Keratinocyte (primary cell): ENCODE measurements at regions not wholly inside any gene's neighbourhood (a gene's known extent, or its start where the extent isn't known, plus 50 kb on each side); places are given as distances from the start of the nearest gene placed in this dataset.

ENCODE experiments used
- DNase-seq: peaks from one replicate; pipeline ENCODE4 v3.0.0-alpha.2; 2011; ENCODE audit warnings: low read depth, missing footprints, low spot score
- FAIRE-seq: peaks from 2 replicates; lab custom pipeline; 2011; peaks lifted over from hg19 to GRCh38; lab: Jason Lieb, UNC
- H2AFZ ChIP-seq: 2 replicates; pipeline ENCODE4 v1.6.0; 2012; ENCODE audit warnings: low read length, control low read depth, inconsistent platforms; ENCODE audit not compliant: control insufficient read depth
- H3K27ac ChIP-seq: 2 replicates; pipeline ENCODE4 v1.5.1; 2011; ENCODE audit warnings: low read length; ENCODE audit not compliant: control insufficient read depth, insufficient read depth
- H3K27me3 ChIP-seq: 3 replicates; pipeline ENCODE4 v1.6.0; 2011; ENCODE audit warnings: low read length; ENCODE audit not compliant: control insufficient read depth, insufficient read depth; ENCODE audit errors: extremely low read depth
- H3K36me3 ChIP-seq, 2 experiments: 2 replicates in 1 of 2; 3 replicates in 1 of 2; pipeline ENCODE4 v1.5.1; 2011; ENCODE audit warnings: low read length in 2 of 2, mild to moderate bottlenecking in 1 of 2; ENCODE audit not compliant: control insufficient read depth in 2 of 2, insufficient read depth in 2 of 2; ENCODE audit errors: extremely low read depth in 1 of 2
- H3K4me1 ChIP-seq: 3 replicates; pipeline ENCODE4 v1.5.1; 2011; ENCODE audit warnings: low read length; ENCODE audit not compliant: control insufficient read depth, insufficient read depth; ENCODE audit errors: extremely low read depth
- H3K4me2 ChIP-seq: 3 replicates; pipeline ENCODE4 v1.6.0; 2011; ENCODE audit warnings: low read depth, low read length; ENCODE audit not compliant: control insufficient read depth, insufficient read depth; ENCODE audit errors: extremely low read depth
- H3K4me3 ChIP-seq, 3 experiments: fragments of 200-600 bp in 1 of 3; sonication (generic) in 1 of 3; 2 replicates in 2 of 3; 3 replicates in 1 of 3; pipeline ENCODE4 v1.5.1; 2011 to 2016; ENCODE audit warnings: low read length in 3 of 3, mild to moderate bottlenecking in 3 of 3, control low read depth in 2 of 3, inconsistent platforms in 1 of 3, low read depth in 1 of 3, mixed read lengths in 1 of 3, mixed run types in 1 of 3, moderate library complexity in 1 of 3; ENCODE audit not compliant: control insufficient read depth in 2 of 3, insufficient read depth in 2 of 3; ENCODE audit errors: extremely low read depth in 1 of 3
- H3K79me2 ChIP-seq: 2 replicates; pipeline ENCODE4 v1.6.0; 2012; ENCODE audit warnings: low read length; ENCODE audit not compliant: control insufficient read depth, insufficient read depth
- H3K9ac ChIP-seq: 3 replicates; pipeline ENCODE4 v1.6.0; 2011; ENCODE audit warnings: low read length; ENCODE audit not compliant: control insufficient read depth, insufficient read depth; ENCODE audit errors: extremely low read depth
- H3K9me1 ChIP-seq: 3 replicates; pipeline ENCODE4 v1.6.0; 2011; ENCODE audit warnings: low read length; ENCODE audit not compliant: control insufficient read depth, insufficient read depth; ENCODE audit errors: extremely low read depth
- H3K9me3 ChIP-seq: 2 replicates; pipeline ENCODE4 v1.5.1; 2012; ENCODE audit warnings: low read depth, low read length; ENCODE audit not compliant: control insufficient read depth
- H4K20me1 ChIP-seq: 3 replicates; pipeline ENCODE4 v1.6.0; 2011; ENCODE audit warnings: low read length; ENCODE audit not compliant: control insufficient read depth, insufficient read depth; ENCODE audit errors: extremely low read depth
- EZH2 ChIP-seq: IDR thresholded peaks from one replicate; pipeline ENCODE4 v1.6.1; 2012; ENCODE audit warnings: inconsistent platforms, mild to moderate bottlenecking, low read length, moderate library complexity
- dilution Hi-C: fragments of 300-500 bp; cut with MboI; formaldehyde crosslinking; loops from one replicate; pipeline ENCODE4 v1.7.0; 2020; ENCODE audit warnings: low sequenced_read_pairs; ENCODE audit not compliant: extremely low pct_ligation_motif_present
- TF ChIP-seq, protein P1 (sequence below), 3 experiments: IDR thresholded peaks in 1 of 3; conservative IDR thresholded peaks in 1 of 3; optimal IDR thresholded peaks in 1 of 3; 2 replicates in 2 of 3; 3 replicates in 1 of 3; pipeline versions ENCODE3 to v1.5.1; 2011; ENCODE audit warnings: low read length in 3 of 3, mild to moderate bottlenecking in 3 of 3, moderate library complexity in 2 of 3, control low read depth in 1 of 3, inconsistent platforms in 1 of 3; ENCODE audit not compliant: insufficient read depth in 2 of 3; ENCODE audit errors: extremely low read depth in 1 of 3

DNA sequence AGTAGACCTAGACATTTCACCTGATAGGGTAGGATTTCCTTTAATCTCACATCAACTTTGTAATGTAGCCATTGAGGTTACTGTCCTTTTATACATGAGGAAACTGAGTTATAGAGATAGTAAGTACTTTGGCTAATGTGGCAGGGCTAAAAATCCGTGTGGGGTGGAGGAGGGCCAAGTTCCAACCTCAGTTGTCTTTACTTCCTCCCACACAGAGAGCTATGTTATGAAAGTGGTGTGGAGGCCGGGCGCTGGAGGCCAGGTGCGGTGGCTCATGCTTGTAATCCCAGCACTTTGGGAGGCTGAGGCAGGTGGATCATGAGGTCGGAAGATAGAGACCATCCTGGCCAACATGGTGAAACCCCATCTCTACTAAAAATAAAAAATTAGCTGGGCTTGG lies 173.3 kb downstream of the PALM2AKAP2 start:
- Histone ChIP-seq H3K9me3 (no peaks in the 10 kb centered on the region), H4K20me1 (no peaks in the 10 kb centered on the region), H3K27ac (no peak overlapping the region), H3K79me2 (no peaks in the 10 kb centered on the region), H2AFZ (no peak overlapping the region), H3K36me3 (no peaks in the 10 kb centered on the region), H3K4me1 (no peaks in the 10 kb centered on the region), H3K9me1 (no peaks in the 10 kb centered on the region), H3K4me2 (no peak overlapping the region), H3K9ac (no peak overlapping the region), H3K4me3 (no peak overlapping the region), H3K27me3 (no peaks in the 10 kb centered on the region)
- dilution Hi-C loops = no loop called here
- DNase-seq (no peak), FAIRE-seq (no peak)
- TF ChIP-seq, protein P1, sequence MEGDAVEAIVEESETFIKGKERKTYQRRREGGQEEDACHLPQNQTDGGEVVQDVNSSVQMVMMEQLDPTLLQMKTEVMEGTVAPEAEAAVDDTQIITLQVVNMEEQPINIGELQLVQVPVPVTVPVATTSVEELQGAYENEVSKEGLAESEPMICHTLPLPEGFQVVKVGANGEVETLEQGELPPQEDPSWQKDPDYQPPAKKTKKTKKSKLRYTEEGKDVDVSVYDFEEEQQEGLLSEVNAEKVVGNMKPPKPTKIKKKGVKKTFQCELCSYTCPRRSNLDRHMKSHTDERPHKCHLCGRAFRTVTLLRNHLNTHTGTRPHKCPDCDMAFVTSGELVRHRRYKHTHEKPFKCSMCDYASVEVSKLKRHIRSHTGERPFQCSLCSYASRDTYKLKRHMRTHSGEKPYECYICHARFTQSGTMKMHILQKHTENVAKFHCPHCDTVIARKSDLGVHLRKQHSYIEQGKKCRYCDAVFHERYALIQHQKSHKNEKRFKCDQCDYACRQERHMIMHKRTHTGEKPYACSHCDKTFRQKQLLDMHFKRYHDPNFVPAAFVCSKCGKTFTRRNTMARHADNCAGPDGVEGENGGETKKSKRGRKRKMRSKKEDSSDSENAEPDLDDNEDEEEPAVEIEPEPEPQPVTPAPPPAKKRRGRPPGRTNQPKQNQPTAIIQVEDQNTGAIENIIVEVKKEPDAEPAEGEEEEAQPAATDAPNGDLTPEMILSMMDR (optimal IDR thresholded peaks at IDR 0.05 in 1 of 3, IDR thresholded peaks at IDR 0.05 in 1 of 3, conservative IDR thresholded peaks at IDR 0.05 in 1 of 3; ENCODE audit: extremely low read depth in 1 of 3, insufficient read depth in 2 of 3, low read length in 3 of 3) = no peak
- TF ChIP-seq EZH2 = no peak

DNA sequence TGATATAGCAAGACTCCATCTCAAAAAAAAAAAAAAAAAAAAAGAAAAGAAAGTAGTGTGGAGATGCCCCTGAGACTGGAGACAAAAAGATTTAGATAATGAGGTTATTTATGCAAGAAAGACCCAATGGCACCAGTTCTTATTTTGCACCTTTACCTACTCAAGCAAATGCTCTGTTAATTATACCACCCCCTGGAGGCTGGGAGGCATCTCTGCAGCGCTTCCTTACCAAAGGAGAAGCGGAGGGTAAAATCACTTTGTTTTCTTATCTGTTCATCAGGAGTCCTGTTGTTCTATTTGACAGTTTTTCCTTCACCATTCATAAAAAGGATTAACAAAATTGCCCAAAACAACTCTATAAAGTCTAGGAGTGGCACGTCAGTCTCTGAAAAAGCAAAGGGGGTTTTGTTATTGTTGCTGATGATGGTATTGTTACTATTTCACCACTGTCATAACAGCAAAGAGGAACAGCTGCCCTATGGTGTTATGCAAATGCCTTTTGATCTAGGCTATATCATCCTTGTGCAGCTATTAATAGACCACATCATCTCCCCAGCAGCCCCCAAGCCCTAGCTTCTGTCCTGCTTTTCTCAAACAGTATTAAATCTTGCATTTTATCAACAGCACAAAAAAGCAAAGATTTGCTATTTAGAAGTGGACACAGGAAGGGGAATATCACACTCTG lies 174.0 kb downstream of the PALM2AKAP2 start:
- Histone ChIP-seq H3K9ac (no peak overlapping the region), H3K4me2 (no peak overlapping the region), H3K36me3 (no peaks in the 10 kb centered on the region), H3K4me3 (no peak overlapping the region), H3K79me2 (no peaks in the 10 kb centered on the region), H3K9me1 (no peaks in the 10 kb centered on the region), H3K9me3 (no peaks in the 10 kb centered on the region), H2AFZ (no peak overlapping the region), H3K4me1 (no peaks in the 10 kb centered on the region), H3K27ac (no peak overlapping the region), H4K20me1 (no peaks in the 10 kb centered on the region), H3K27me3 (no peaks in the 10 kb centered on the region)
- FAIRE-seq (no peak), DNase-seq (no peak)
- TF ChIP-seq, protein P1 (optimal IDR thresholded peaks at IDR 0.05 in 1 of 3, IDR thresholded peaks at IDR 0.05 in 1 of 3, conservative IDR thresholded peaks at IDR 0.05 in 1 of 3; ENCODE audit: extremely low read depth in 1 of 3, insufficient read depth in 2 of 3, low read length in 3 of 3) = peak; percentile 5 to 14 (median 14)
- TF ChIP-seq EZH2 = no peak
- dilution Hi-C loops = no loop called here
